ENCODE measurements at regions not wholly inside any gene's neighbourhood (a gene's known extent, or its start where the extent isn't known, plus 50 kb on each side); places are given as distances from the start of the nearest gene placed in this dataset.

- peak; percentile 48 for DNase-seq
Measured at GRCh38 chrX:134173541-134174272, 63.3 kb upstream of the CCDC160 start.

- no peak for DNase-seq
Measured at GRCh38 chrX:134174273-134174660, 62.7 kb upstream of the CCDC160 start.

- no peak for DNase-seq
Measured at GRCh38 chrX:134174859-134175258, 62.1 kb upstream of the CCDC160 start.

GRCh38 chrX:134177527-134177926 is 59.5 kb upstream of the CCDC160 start:
- no peak for DNase-seq

- DNase-seq: peak; percentile 34
Measured at GRCh38 chrX:134180601-134181274, 56.2 kb upstream of the CCDC160 start.

- no peak for DNase-seq
Measured at GRCh38 chrX:134181275-134181660, 55.7 kb upstream of the CCDC160 start.

GRCh38 chrX:134183665-134184064 is 53.3 kb upstream of the CCDC160 start:
- DNase-seq: no peak

GRCh38 chrX:134184936-134185335 is 52.0 kb upstream of the CCDC160 start:
- DNase-seq: no peak

GRCh38 chrX:134186362-134187121 is 50.4 kb upstream of the CCDC160 start:
- peak; percentile 76 for DNase-seq

Measured in hematopoietic multipotent progenitor cell treated with erythropoietin and hydrocortisone succinate and interleukin-3 and kit ligand, for 4 days (in vitro differentiated cells).